ENCODE measurements at regions not wholly inside any gene's neighbourhood (a gene's known extent, or its start where the extent isn't known, plus 50 kb on each side); places are given as distances from the start of the nearest gene placed in this dataset.

DNA sequence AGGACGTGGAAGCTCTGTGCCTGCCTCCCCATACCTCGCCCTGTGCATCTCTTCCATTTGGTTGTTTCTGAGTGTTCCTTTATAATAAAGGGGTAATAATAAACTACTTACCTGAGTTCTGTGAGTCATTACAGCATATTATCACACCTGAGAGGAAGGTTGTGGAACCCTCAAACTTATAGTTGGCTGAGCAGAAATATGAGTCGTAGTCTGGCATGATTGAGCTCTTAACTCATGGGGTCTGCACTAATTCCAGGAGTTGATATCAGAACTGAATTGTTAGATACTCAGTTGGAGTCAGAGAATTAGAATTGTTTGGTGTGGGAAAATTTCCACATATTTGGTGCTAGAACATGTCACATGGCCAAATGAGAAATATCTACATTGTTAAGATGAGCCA lies 52.4 kb upstream of the HTR2A start:
- H3K4me3 ChIP-seq (ENCODE audit: low read depth, low read length): no peak overlapping the region
- no peak for DNase-seq (ENCODE audit: low read depth)
- TF ChIP-seq CTCF (IDR thresholded peaks at IDR 0.05; ENCODE audit: low read depth, low read length) (no peak), POLR2A (IDR thresholded peaks at IDR 0.05; ENCODE audit: extremely low read depth, insufficient read length) (no peak), MYC (IDR thresholded peaks at IDR 0.05; ENCODE audit: low read depth, low read length) (no peak), MAX (IDR thresholded peaks at IDR 0.05; ENCODE audit: low read depth, low read length) (no peak)

GRCh38 chr13:46948338-46948737 lies 51.5 kb upstream of the HTR2A start:
- no peak overlapping the region for H3K4me3 ChIP-seq (ENCODE audit: low read depth, low read length)
- TF ChIP-seq MAX (IDR thresholded peaks at IDR 0.05; ENCODE audit: low read depth, low read length) (no peak), CTCF (IDR thresholded peaks at IDR 0.05; ENCODE audit: low read depth, low read length) (no peak), MYC (IDR thresholded peaks at IDR 0.05; ENCODE audit: low read depth, low read length) (no peak), POLR2A (IDR thresholded peaks at IDR 0.05; ENCODE audit: extremely low read depth, insufficient read length) (no peak)
- no peak for DNase-seq (ENCODE audit: low read depth)

GRCh38 chr13:46947425-46948191 lies 50.8 kb upstream of the HTR2A start:
- DNase-seq (ENCODE audit: low read depth): no peak
- H3K4me3 ChIP-seq (ENCODE audit: low read depth, low read length): no peak overlapping the region
- TF ChIP-seq MYC (IDR thresholded peaks at IDR 0.05; ENCODE audit: low read depth, low read length): no peak
- no peak for TF ChIP-seq CTCF (IDR thresholded peaks at IDR 0.05; ENCODE audit: low read depth, low read length)
- TF ChIP-seq MAX (IDR thresholded peaks at IDR 0.05; ENCODE audit: low read depth, low read length): no peak
- no peak for TF ChIP-seq POLR2A (IDR thresholded peaks at IDR 0.05; ENCODE audit: extremely low read depth, insufficient read length)

Measured in NB4 (cell line).